Heart left ventricle (tissue), 13 donors: ENCODE measurements at regions not wholly inside any gene's neighbourhood (a gene's known extent, or its start where the extent isn't known, plus 50 kb on each side); places are given as distances from the start of the nearest gene placed in this dataset.

Source experiments
- POLR2A ChIP-seq, 2 donors: fragments of 450-650 bp; IDR thresholded peaks; one replicate each; pipeline ENCODE4 v1.6.1; 2017; ENCODE audit warnings: antibody characterized with exemption in 2 of 2, mild to moderate bottlenecking in 2 of 2, moderate library complexity in 2 of 2
- TF ChIP-seq, protein P1 (sequence below), 12 donors: fragments of 200-600 bp; sonication (generic) in 4 of 12; IDR thresholded peaks; one replicate each; pipeline versions ENCODE4 v1.5.0 to v1.8.0; 2018 to 2022; ENCODE audit warnings: antibody characterized with exemption in 12 of 12, mild to moderate bottlenecking in 5 of 12
- donor health status: ischemic (EF 13 %, LVEDD 7.1; RV severe dilation, severe dysfunction).
- donor health status: DM: no; HTN: yes; CAD: no.
- donor health status: DM: no; HTN: no; CAD: no.
- donor health status: ischemic (EF 25% LVEDD 6.9; RV normal size, moderate dysfunction).
- donor health status: ischemic (EF 25% LVEDD 5.7; RV mildly dilated, moderate dysfunction).
- donor health status: ischemic (EF 35%, LVEDD 5.7; RV mildly dilated, moderate dysfunction).
- donor health status: nonischemic (EF 11% LVEDD 7.7; RV severe dilation, severe dysfunction).
- donor health status: DM: yes; HTN: yes; CAD: no.
- donor health status: PGD.
- donor health status: ischemic (EF 29% LVEDD 5.4; RV normal size, mild dysfunction).
- donor health status: nonischemic (EF 23%, LVEDD 6.1; RV moderate dilation, normal function).

DNA sequence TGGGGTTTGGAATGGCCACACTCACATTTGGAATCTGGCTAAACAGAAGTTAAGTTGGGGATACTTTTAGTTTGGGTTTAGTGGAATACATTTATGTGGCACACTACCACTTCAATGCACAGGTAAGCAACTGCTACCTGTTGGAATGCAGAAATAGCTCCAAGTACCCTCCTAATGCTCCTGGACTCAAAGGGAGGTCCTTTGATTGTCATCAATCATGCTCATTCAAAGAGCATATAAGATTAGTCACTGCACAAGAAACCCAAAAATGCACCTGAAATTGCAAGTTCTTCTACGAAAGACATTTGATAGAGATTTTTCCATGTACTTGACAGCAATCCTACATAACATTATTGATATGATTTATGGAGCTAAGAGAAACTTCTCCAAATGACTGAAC lies 247.7 kb downstream of the ANKRD50 start:
- TF ChIP-seq, protein P1, sequence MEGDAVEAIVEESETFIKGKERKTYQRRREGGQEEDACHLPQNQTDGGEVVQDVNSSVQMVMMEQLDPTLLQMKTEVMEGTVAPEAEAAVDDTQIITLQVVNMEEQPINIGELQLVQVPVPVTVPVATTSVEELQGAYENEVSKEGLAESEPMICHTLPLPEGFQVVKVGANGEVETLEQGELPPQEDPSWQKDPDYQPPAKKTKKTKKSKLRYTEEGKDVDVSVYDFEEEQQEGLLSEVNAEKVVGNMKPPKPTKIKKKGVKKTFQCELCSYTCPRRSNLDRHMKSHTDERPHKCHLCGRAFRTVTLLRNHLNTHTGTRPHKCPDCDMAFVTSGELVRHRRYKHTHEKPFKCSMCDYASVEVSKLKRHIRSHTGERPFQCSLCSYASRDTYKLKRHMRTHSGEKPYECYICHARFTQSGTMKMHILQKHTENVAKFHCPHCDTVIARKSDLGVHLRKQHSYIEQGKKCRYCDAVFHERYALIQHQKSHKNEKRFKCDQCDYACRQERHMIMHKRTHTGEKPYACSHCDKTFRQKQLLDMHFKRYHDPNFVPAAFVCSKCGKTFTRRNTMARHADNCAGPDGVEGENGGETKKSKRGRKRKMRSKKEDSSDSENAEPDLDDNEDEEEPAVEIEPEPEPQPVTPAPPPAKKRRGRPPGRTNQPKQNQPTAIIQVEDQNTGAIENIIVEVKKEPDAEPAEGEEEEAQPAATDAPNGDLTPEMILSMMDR (IDR thresholded peaks at IDR 0.05), result no peak
- no peak for TF ChIP-seq POLR2A (IDR thresholded peaks at IDR 0.05)
